IMR-90 (cell line): ENCODE measurements at regions not wholly inside any gene's neighbourhood (a gene's known extent, or its start where the extent isn't known, plus 50 kb on each side); places are given as distances from the start of the nearest gene placed in this dataset.

Experiments
- ATAC-seq: fragments of 200-7000 bp; cut with Tn5 transposase; 2 replicates; pipeline ENCODE4 v1.9.1; 2020; ENCODE audit warnings: low read depth, mild to moderate bottlenecking, moderate library complexity
- BruUV-seq: library from RNA; stranded (reverse); fragments of 400-500 nt; replicated peaks from 2 replicates; lab custom pipeline; 2021; lab: Mats Ljungman, UMichigan
- CTCF ChIA-PET: fragments of 300-600 bp; formaldehyde crosslinking; extraction: SDS; loops from one replicate; lab custom pipeline; 2021; ENCODE audit warnings: antibody characterized with exemption; lab: Yijun Ruan, JAX
- POLR2A ChIA-PET: fragments of 300-600 bp; sonication (Branson Sonifier 250); formaldehyde crosslinking; loops from one replicate; lab custom pipeline; 2022; ENCODE audit warnings: antibody characterized with exemption; ENCODE audit not compliant: unreplicated experiment; lab: Charles Lee
- DNase-seq: peaks from one replicate; pipeline ENCODE4 v3.0.0; 2013
- H2AFZ ChIP-seq: replicated peaks from 2 replicates; pipeline ENCODE3; 2013; ENCODE audit warnings: low read length, mild to moderate bottlenecking; ENCODE audit not compliant: poor library complexity
- H2AK5ac ChIP-seq: 2 replicates; pipeline ENCODE4 v1.6.1; 2013; ENCODE audit warnings: low read depth, low read length, inconsistent platforms
- H2AK9ac ChIP-seq: replicated peaks from 2 replicates; pipeline ENCODE3; 2013; ENCODE audit warnings: mild to moderate bottlenecking, low read depth, low read length, moderate library complexity; ENCODE audit not compliant: poor library complexity
- H2BK120ac ChIP-seq: 2 replicates; pipeline ENCODE4 v1.6.1; 2013; ENCODE audit warnings: low read depth, low read length, inconsistent platforms
- H2BK15ac ChIP-seq: 3 replicates; pipeline ENCODE4 v1.6.1; 2013; ENCODE audit warnings: low read depth, low read length, inconsistent platforms
- H2BK20ac ChIP-seq: 2 replicates; pipeline ENCODE4 v1.6.1; 2013; ENCODE audit warnings: low read depth, mild to moderate bottlenecking, inconsistent platforms, low read length, moderate library complexity
- H2BK5ac ChIP-seq: 2 replicates; pipeline ENCODE4 v1.6.1; 2013; ENCODE audit warnings: mild to moderate bottlenecking, low read depth, low read length, inconsistent platforms; ENCODE audit not compliant: poor library complexity, severe bottlenecking
- H3K14ac ChIP-seq: replicated peaks from 2 replicates; pipeline ENCODE4 v1.6.1; 2013; ENCODE audit warnings: low read depth, low read length, inconsistent platforms
- H3K18ac ChIP-seq: 2 replicates; pipeline ENCODE4 v1.6.1; 2013; ENCODE audit warnings: low read depth, low read length, control low read depth
- H3K23ac ChIP-seq: 2 replicates; pipeline ENCODE4 v1.6.1; 2013; ENCODE audit warnings: low read depth, low read length, inconsistent platforms
- H3K27ac ChIP-seq: 2 replicates; pipeline ENCODE4 v1.5.1; 2013; ENCODE audit warnings: mild to moderate bottlenecking, control low read depth, low read length; ENCODE audit not compliant: insufficient read depth
- H3K27me3 ChIP-seq: 2 replicates; pipeline ENCODE4 v1.6.1; 2013; ENCODE audit warnings: low read length; ENCODE audit not compliant: control insufficient read depth, insufficient read depth
- H3K36me3 ChIP-seq: 2 replicates; pipeline ENCODE4 v1.6.1; 2013; ENCODE audit warnings: low read length, mixed read lengths; ENCODE audit not compliant: control insufficient read depth, insufficient read depth
- H3K4ac ChIP-seq: 2 replicates; pipeline ENCODE4 v1.6.1; 2013; ENCODE audit warnings: low read depth, low read length, inconsistent platforms
- H3K4me1 ChIP-seq: 2 replicates; pipeline ENCODE4 v1.6.1; 2013; ENCODE audit warnings: low read length, mixed read lengths; ENCODE audit not compliant: control insufficient read depth, insufficient read depth
- H3K4me2 ChIP-seq: 2 replicates; pipeline ENCODE4 v1.6.1; 2013; ENCODE audit warnings: low read depth, mild to moderate bottlenecking, control low read depth, low read length, moderate library complexity
- H3K4me3 ChIP-seq: 2 replicates; pipeline ENCODE4 v1.5.1; 2013; ENCODE audit warnings: low read depth, mild to moderate bottlenecking, control low read depth, low read length, moderate library complexity; ENCODE audit not compliant: insufficient read depth
- H3K56ac ChIP-seq: 2 replicates; pipeline ENCODE4 v1.6.1; 2013; ENCODE audit warnings: low read length, inconsistent platforms; ENCODE audit not compliant: insufficient read depth; ENCODE audit errors: extremely low read depth
- H3K79me1 ChIP-seq, 2 experiments: 2 replicates each; pipeline ENCODE4 v1.6.1; 2013; ENCODE audit warnings: low read length in 2 of 2, inconsistent platforms in 1 of 2, low read depth in 1 of 2
- H3K9ac ChIP-seq: 2 replicates; pipeline ENCODE4 v1.6.1; 2013; ENCODE audit warnings: low read depth, low read length, control low read depth
- H3K9me1 ChIP-seq: 2 replicates; pipeline ENCODE4 v1.6.1; 2013; ENCODE audit warnings: low read length, inconsistent platforms; ENCODE audit not compliant: insufficient read depth
- H3K9me3 ChIP-seq: 2 replicates; pipeline ENCODE4 v1.6.1; 2013; ENCODE audit warnings: low read length; ENCODE audit not compliant: control insufficient read depth, insufficient read depth
- H4K20me1 ChIP-seq: 2 replicates; pipeline ENCODE4 v1.6.1; 2013; ENCODE audit warnings: low read length, inconsistent platforms; ENCODE audit not compliant: insufficient read depth
- H4K5ac ChIP-seq: 2 replicates; pipeline ENCODE4 v1.6.1; 2013; ENCODE audit warnings: mild to moderate bottlenecking, low read depth, low read length, control low read depth
- H4K8ac ChIP-seq, 2 experiments: 2 replicates each; pipeline ENCODE4 v1.6.1; 2013; ENCODE audit warnings: low read depth in 2 of 2, low read length in 2 of 2, control low read depth in 1 of 2, inconsistent platforms in 1 of 2
- H4K91ac ChIP-seq: 2 replicates; pipeline ENCODE4 v1.6.1; 2013; ENCODE audit warnings: low read depth, low read length, inconsistent platforms; ENCODE audit not compliant: insufficient read depth
- MAFK ChIP-seq: IDR thresholded peaks from 2 replicates; pipeline ENCODE4 v1.6.1; 2012; ENCODE audit warnings: low read depth, low read length, improper control_type of control experiment
- RAD21 ChIP-seq: IDR thresholded peaks from 2 replicates; pipeline ENCODE4 v1.6.1; 2012; ENCODE audit warnings: low read length, improper control_type of control experiment
- RCOR1 ChIP-seq: IDR thresholded peaks from 2 replicates; pipeline ENCODE4 v1.6.1; 2012; ENCODE audit warnings: mild to moderate bottlenecking, low read length, improper control_type of control experiment; ENCODE audit not compliant: insufficient replicate concordance
- WGBS, 2 experiments: methylation state at CpG; one replicate each; pipeline versions ENCODE4 v1.1.5 to v1.1.7; 2013; ENCODE audit warnings: missing lambda C conversion rate in 2 of 2; ENCODE audit not compliant: insufficient read length in 1 of 2; ENCODE audit errors: extremely low coverage in 2 of 2; 5-methylcytosine and 5-hydroxymethylcytosine counted together
- dilution Hi-C: fragments of 300-500 bp; cut with HindIII; formaldehyde crosslinking; loops from one replicate; pipeline ENCODE4 v1.14.3; 2018; ENCODE audit warnings: low sequenced_read_pairs; ENCODE audit not compliant: unreplicated experiment
- in situ Hi-C: fragments of 300-500 bp; cut with MboI; formaldehyde crosslinking; loops from 3 replicates; pipeline ENCODE4 v1.14.3; 2019; ENCODE audit warnings: low sequenced_read_pairs, inconsistent platforms, mixed read lengths
- intact Hi-C: fragments of 100-400 bp; cut with micrococcal nuclease; formaldehyde crosslinking; loops from 2 replicates; pipeline ENCODE4 v1.10.0; 2022
- TF ChIP-seq, protein P1 (sequence below): fragments of 150-350 bp; IDR thresholded peaks from 2 replicates; pipeline ENCODE4 v1.6.1; 2017; ENCODE audit warnings: mild to moderate bottlenecking, antibody characterized with exemption, low read length, low read depth

DNA sequence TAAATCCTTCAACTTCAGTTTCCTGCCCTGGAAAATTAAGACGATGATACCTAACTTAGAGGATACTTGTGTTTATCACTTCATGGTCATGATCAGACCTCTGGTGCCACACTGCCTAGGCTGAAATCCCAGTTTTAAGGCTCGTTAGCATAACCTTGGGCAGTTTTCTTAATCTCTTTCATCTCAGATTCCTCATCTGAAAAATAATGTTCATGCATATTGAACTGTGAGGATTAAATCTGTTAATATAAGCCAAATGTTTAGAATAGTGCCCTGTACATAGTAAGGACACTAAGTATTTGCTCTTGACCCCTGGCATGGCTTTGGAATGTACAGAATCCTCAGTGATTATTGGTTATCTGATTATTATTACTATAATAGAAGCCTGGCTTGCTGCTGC lies 79.7 kb downstream of the OGFRL1 start:
- Histone ChIP-seq H2AK5ac (no peak overlapping the region), H3K56ac (no peak overlapping the region), H2BK15ac (peak overlapping the region; percentile 45), H3K9ac (no peak overlapping the region), H4K91ac (peak overlapping the region; percentile 90; the same call in 1 of the 2 replicates), H3K9me1 (peaks cover 7% of the 10 kb centered on the region; the same call in 1 of the 2 replicates), H3K27me3 (no peaks in the 10 kb centered on the region), H2AFZ (no peak overlapping the region), H3K36me3 (no peaks in the 10 kb centered on the region), H2AK9ac (no peak overlapping the region), H3K9me3 (no peaks in the 10 kb centered on the region), H3K14ac (peak overlapping the region; percentile 88), H3K18ac (peak overlapping the region; percentile 86), H3K79me1 (peaks cover 21 to 28% of the 10 kb centered on the region in 2 experiments), H4K20me1 (0 out of 2 replicates have a peak, but pooled peaks cover 3% of the 10 kb centered on the region), H3K23ac (peak overlapping the region; percentile 45; the same call in 1 of the 2 replicates), H4K8ac (peak overlapping the region; percentile 67 to 90; a peak in 3 of 4 replicates), H3K4ac (peak overlapping the region; percentile 94; the same call in 1 of the 2 replicates), H2BK5ac (peak overlapping the region; percentile 92), H3K4me1 (peaks cover 12% of the 10 kb centered on the region), H2BK20ac (peak overlapping the region; percentile 65; the same call in 1 of the 2 replicates), H4K5ac (peak overlapping the region; percentile 97; the same call in 1 of the 2 replicates), H3K27ac (no peak overlapping the region), H3K4me2 (no peak overlapping the region), H2BK120ac (peak overlapping the region; percentile 94), H3K4me3 (no peak overlapping the region)
- TF ChIP-seq RCOR1 (no peak), RAD21 (no peak), MAFK (no peak)
- TF ChIP-seq, protein P1, sequence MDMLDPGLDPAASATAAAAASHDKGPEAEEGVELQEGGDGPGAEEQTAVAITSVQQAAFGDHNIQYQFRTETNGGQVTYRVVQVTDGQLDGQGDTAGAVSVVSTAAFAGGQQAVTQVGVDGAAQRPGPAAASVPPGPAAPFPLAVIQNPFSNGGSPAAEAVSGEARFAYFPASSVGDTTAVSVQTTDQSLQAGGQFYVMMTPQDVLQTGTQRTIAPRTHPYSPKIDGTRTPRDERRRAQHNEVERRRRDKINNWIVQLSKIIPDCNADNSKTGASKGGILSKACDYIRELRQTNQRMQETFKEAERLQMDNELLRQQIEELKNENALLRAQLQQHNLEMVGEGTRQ = no peak
- DNase-seq = no peak
- BruUV-seq = no TSS peak
- ChIA-PET CTCF (no interaction called here), POLR2A (no interaction called here)
- dilution Hi-C loops (loop anchor here (25.0 kb wide), 1 partner anchor 181 kb away; no protein-coding TSS in a partner anchor), in situ Hi-C loops (no loop called here), intact Hi-C loops (no loop called here)
- ATAC-seq = no peak
- WGBS, 2 experiments = no CpG with 5 or more reads among the region's 2 CpGs
